GM19025 (cell line): ENCODE measurements at regions not wholly inside any gene's neighbourhood (a gene's known extent, or its start where the extent isn't known, plus 50 kb on each side); places are given as distances from the start of the nearest gene placed in this dataset.
"Not testable (repeated sequence)": the region's sequence is repeated elsewhere in the genome, so short reads cannot be mapped to it uniquely, and the experiment has no call there.

Experiments used
- ATAC-seq: cut with Tn5 transposase; IDR thresholded peaks from one replicate; pipeline ENCODE4 v1.9.1; 2021; ENCODE audit warnings: mild to moderate bottlenecking, low read depth, moderate library complexity; ENCODE audit not compliant: unreplicated experiment

GRCh38 chr2:19617257-19617848 lies 258.9 kb upstream of the OSR1 start:
- ATAC-seq: no peak

DNA sequence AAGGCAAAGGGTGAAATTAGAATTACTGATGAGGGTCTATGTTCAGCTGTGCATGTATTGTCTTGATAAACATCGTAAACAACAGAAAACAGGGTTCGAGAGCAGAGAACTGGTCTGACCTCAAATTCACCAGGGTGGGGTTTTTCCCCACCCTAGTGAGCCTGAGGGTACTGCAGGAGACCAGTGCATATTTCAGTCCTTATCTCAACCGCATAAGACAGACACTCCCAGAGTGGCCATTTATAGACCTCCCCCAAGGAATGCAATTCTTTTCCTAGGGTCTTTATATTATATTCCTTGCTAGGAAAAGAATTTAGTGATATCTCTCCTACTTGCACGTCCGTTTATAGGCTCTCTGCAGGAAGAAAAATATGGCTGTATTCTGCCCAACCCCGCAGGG lies 257.0 kb upstream of the OSR1 start:
- not testable (repeated sequence) for ATAC-seq

- no peak for ATAC-seq
Observed at GRCh38 chr2:19614066-19614465, 255.6 kb upstream of the OSR1 start.

GRCh38 chr2:19611491-19612332 lies 253.3 kb upstream of the OSR1 start:
- no peak for ATAC-seq

GRCh38 chr2:19609266-19609665 lies 250.8 kb upstream of the OSR1 start:
- ATAC-seq: no peak

DNA sequence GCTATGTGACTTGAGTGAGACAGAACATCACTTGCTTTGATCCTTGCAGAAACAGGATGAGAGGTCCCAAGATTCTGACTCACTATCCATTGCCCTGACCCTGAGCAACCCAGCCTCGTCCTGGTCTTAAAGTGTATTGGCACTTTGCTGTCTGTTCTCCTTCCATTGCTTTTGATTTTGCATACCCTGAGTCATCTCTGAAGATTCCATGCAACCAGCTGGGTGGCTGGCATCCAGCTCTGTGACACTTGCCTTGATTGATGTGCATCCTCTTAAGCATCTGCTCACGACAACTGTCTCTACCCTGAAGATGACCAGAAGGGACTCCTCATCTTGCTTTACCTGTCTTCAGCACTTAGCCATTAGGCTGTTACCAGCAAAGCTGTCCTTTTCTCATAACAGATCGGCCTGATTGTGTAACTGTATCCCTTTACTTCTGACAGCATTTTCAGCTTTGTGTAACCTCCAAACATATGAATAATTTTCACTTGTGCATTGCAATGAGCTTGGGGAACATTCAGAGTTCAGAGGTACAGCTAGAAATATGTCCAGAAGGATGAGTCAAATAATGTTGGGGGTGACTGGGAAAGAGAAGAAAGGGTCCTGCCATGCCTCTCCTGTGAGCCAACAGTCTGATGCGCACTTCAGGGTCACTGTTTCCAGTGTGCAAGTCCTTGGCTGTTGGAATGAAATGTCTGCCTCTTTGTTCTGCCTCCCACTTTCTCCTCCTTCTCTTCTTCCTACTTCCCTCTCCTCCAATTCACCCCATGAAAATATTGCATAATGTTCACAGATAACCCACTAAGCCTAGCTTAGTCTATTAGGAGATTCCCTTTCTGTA lies 249.7 kb upstream of the OSR1 start:
- no peak for ATAC-seq

DNA sequence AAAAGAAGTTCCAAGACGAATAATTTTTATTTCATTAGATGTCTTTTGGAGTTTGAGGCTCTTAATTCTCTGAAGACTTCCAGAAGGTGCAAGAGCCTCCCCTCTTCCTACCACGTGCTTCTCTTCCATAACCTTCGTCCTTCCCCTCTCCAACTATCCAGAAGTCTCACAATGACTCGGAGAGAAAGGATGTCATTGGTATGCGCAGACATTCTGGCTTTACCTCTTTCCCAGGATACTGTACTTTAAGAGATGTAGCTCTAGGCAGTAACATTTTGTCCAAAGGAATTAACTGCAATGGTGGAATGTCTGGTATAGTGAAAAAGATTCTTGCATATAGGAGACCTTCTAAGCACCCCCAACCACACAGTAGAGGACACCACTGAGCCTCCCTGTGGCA lies 249.0 kb upstream of the OSR1 start:
- no peak for ATAC-seq

DNA sequence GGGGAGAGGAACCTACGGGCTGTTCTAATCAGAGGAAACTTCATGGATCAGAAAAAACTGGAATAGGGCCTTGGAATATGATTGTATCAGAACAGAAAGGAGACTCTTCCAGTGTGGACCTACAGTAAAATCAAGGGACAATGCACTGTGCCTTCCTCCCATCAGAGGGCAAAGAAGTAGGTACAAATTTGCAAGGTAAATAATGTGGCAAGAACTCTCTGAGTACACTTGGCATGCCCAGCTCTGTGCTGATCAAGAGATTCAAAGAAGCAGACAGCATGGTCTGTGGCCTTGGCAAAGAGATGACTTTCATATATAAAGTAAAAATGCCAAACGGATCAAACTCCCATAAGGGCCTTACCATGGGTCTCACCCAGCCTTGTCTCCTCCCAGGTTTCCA lies 242.6 kb upstream of the OSR1 start:
- no peak for ATAC-seq

- ATAC-seq: no peak
Observed at GRCh38 chr2:19600506-19600905, 242.1 kb upstream of the OSR1 start.

GRCh38 chr2:19598971-19599370 lies 240.5 kb upstream of the OSR1 start:
- ATAC-seq: no peak

- ATAC-seq: no peak
Observed at GRCh38 chr2:19592197-19592596, 233.8 kb upstream of the OSR1 start.

DNA sequence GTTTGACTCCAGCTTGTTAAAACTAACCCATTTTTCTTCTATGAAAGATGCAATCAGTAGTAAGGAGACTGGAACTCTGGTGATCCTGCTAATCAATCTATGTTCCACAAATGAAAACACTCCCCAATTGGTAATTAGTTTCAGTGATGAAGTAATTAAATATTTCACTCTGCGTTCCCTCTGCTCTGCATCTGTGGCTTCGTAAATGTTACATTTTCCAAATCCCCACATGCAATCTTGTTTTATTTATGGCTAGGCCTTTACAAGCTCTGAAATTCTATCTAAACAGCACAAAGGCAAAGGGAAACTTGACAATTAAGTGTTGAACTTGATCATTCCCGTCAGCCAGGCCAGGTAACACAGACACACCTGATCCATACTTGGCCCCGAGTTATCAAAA lies 231.4 kb upstream of the OSR1 start:
- no peak for ATAC-seq

- no peak for ATAC-seq
Observed at GRCh38 chr2:19580830-19581229, 222.4 kb upstream of the OSR1 start.

DNA sequence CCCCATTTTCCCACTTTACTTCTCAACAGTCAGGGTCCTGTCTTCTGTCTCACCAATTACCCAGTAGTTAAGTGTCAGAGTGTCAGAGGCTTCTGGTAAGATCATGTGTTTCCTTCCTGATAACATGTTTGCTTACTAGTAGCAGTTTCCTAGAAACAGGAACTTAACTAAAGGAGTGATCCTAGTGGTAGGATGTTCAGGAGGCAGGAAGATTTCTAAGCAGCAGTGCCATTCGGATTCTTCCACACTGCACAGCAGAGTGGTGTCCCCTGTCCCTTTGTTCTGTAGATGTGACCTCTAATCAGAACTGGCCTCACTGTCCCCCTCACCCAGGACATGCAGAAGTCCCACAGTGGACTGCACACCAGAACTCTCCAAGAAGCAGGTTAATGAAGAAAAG lies 221.8 kb upstream of the OSR1 start:
- no peak for ATAC-seq

DNA sequence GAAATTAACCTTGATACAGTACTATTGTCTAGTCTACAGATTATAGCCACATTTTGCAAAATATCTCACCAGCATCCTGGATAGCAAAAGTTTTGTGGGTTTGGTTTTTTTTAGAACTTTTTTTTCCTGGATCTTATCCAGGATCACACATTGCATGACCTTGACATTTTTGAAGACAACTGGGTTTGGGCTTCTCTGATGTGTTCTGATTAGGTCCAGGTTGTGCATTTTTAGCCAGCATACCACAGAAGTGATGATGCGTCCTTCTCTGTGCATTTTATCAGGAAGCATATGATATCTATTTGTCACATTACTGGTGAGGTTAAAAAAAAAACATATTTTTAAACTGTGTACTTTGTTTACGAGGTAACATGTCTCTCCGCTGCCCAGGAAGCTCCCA lies 221.0 kb upstream of the OSR1 start:
- ATAC-seq: no peak

GRCh38 chr2:19577723-19578122 lies 219.3 kb upstream of the OSR1 start:
- ATAC-seq: no peak

- ATAC-seq: no peak
Observed at GRCh38 chr2:19576411-19576810, 218.0 kb upstream of the OSR1 start.

DNA sequence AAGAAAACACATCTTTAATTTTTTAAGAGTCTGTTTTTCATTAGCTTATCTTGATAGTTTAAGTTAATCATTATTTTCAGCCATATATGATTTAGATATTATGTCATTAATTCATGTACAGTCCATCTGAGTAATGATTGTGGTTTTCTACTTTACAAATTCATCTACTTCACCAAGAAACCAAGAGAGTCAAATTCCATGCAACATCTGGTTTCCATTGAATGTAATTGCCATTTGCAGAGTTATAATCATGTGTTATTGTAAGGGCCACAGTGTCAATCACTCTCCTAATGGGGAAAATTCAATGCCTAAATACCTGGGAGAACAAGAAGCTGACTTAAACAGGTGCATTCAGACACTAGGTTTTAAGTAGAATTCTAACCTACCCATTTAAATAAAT lies 217.2 kb upstream of the OSR1 start:
- no peak for ATAC-seq

GRCh38 chr2:19574778-19575260 lies 216.4 kb upstream of the OSR1 start:
- no peak for ATAC-seq

DNA sequence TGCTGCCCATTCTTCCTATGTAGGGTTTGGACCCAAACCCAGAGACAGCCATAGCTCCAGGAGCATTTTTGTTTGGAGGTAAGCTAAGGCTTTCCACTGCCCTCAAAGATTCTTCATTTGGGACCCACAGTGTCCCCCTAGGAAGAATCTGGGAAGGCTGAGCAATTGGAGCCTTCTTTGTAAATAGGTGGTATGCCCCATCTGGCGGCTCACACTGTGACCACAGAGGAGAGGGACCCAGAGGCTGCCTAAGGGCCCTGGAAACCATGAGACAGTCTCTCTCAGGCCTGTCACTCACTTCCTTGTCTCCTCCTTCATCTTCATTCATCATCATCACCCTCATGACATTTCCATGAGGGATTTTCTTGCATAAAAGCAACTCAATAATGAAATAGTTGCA lies 215.4 kb upstream of the OSR1 start:
- ATAC-seq: no peak

GRCh38 chr2:19571773-19572172 lies 213.3 kb upstream of the OSR1 start:
- ATAC-seq: no peak
